ENCODE measurements at regions not wholly inside any gene's neighbourhood (a gene's known extent, or its start where the extent isn't known, plus 50 kb on each side); places are given as distances from the start of the nearest gene placed in this dataset.
"Not testable (repeated sequence)": the region's sequence is repeated elsewhere in the genome, so short reads cannot be mapped to it uniquely, and the experiment has no call there.

DNA sequence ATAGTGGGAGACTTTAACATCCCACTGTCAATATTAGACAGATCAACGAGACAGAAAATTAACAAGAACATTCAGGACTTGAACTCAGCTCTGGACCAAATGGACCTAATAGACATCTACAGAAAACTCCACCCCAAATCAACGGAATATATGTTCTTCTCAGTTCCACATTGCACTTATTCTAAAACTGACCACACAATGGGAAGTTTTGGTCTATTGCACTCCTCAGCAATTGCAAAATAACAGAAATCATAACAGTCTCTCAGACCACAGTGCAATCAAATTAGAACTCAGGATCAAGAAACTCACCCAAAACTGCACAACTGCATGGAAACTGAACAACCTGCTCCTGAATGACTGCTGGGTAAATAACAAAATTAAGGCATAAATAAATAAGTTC, 449.9 kb upstream of the FANCL start:
- ATAC-seq; DNase-seq (ENCODE audit: low spot score): not testable (repeated sequence)

DNA sequence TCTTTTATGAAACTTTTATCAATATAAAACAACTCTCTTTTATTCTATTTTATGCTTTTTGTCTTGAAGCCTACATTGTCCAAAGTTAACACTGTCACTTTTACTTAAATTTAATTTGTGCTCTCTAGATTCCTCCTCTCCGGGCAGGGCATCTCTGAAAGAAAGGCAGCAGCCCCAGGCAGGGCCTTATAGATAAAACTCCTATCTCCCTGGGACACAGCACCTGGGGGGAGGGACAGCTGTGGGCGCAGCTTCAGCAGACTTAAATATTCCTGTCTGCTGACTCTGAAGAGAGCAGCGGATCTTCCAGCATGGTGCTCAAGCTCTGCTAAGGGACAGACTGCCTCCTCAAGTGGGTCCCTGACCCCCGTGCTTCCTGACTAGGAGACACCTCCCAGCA, 447.7 kb upstream of the FANCL start:
- DNase-seq (ENCODE audit: low spot score) = no peak
- no peak for ATAC-seq

DNA sequence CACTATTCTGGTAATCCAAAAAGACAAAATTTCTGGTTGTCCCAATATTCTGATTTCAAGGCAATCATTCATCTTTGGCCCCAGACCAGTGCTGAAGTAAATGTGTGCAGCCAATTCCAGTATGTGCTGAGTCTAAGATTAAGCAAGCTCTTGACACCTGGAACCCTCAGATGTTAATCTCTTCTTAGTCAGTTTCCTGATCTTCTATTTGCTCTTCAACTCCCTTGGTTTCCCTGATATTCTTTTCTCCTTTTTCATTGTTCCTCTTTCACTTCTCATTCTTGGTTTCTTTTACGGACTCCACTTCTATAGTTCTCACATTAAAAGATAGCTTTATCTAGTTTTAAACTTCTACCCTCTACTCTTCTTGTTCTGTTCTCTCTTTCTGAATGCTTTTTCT, 445.7 kb upstream of the FANCL start:
- DNase-seq (ENCODE audit: low spot score) (no peak), ATAC-seq (no peak)

DNA sequence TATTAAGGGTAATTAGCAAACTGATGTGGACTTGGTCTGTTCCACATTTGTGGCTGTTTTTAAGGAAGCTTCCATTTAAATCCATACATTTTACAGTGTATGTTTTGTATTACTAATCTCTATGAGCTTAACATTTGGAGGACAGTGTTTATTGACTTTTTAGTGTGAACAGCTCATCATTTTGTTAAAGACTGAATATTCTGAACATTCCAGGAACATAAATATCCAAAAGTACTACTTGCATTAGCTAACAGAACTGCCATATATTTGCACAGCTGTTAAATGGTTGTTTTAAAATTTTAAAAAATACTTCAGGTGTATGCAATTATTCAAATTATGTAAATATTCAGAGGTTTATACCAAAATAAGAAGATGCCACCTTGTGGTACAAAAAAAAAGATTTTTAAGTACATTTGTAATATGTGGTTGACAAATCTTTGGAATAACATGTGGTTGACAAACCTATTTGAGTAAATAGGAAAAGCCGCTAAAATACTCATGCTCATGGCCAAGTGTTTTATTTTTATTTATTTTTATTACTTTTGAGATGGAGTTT, 439.7 kb upstream of the FANCL start:
- DNase-seq (ENCODE audit: low spot score) = no peak
- no peak for ATAC-seq

DNA sequence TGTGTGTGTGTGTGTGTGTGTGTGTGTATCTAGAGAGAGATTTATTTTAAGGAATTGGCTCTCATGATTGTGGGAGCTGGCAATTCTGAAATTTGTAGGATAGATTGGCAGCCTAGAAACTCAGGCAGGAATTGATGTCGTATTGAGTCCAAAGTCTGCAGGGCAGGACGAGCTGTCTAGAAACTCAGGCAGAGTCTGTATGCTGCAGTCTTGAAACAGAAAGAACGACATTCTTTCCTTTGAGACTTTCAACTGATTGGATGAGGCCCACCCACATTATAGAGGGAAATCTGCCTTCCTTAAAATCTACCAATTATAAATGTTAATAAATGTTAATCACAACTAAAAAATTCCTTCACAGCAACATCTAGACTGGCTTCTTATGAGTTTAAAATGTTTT, 436.6 kb upstream of the FANCL start:
- DNase-seq (ENCODE audit: low spot score) (no peak), ATAC-seq (no peak)

DNA sequence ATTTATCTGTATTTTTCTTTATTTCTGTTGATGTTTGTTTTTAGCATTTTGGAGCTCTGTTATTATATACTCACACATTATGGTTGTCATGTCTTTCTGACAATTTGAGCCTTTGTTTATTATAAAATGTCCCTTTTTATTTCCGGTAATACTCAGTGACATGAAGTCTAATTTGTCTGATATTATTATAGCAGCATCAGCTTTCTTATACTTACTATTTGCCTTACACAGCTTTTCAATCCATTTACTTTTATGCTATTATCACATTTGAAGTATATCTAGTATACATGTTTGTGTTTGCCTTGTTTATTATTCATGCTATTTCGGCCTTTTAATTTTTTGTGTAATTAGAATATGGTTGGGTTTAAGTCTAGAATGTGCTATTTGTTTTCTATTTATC, 430.6 kb upstream of the FANCL start:
- ATAC-seq (no peak), DNase-seq (ENCODE audit: low spot score) (no peak)

DNA sequence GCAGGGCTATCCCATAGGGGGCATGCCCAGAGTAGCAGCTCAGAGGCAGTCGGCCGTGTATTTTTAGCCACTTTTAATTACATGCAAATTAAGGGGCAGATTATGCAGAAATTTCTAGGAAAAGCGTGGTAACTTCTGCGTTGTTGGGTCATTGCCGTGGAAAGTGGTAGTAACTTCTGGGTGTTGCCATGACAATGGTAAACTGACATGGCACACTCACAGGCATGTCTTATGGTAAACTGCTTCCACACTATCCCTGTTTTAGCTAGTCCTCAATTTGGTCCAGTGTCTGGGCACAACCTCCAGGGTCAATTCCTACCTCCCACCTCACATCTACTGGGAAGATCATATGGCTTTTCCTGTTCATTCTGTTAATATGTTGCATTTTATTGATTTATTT, 428.9 kb upstream of the FANCL start:
- ATAC-seq = no peak
- DNase-seq (ENCODE audit: low spot score) = no peak

DNA sequence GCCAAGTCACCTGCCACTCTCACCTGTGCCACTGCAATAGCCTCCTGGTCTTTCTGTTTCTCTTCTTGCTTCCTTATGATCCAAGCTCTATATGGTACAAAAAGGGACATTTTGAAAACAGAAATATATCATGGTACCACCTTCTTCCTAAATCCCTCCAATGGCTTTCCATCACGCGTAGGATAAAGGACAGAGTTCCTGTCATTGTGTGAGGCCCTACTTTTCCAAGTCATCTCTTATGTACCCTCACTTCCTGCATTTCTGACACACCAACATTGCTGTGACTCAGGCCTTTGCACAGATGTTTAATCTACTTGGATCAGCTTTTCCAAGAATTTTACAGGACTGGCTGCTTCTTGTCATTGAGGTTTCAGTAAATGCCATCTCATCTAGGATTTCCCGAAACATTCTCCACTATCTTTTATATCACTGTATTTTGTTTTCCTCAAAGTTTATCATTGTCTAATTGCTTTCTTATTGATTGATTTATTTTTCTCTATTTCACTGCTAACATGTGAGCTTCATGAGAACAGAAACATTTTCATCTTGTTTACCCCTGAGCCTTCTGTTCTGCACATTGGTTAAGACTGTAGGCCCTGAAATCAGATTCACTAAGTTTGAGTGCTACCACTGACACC, 426.1 kb upstream of the FANCL start:
- no peak for DNase-seq (ENCODE audit: low spot score)
- ATAC-seq = no peak

DNA sequence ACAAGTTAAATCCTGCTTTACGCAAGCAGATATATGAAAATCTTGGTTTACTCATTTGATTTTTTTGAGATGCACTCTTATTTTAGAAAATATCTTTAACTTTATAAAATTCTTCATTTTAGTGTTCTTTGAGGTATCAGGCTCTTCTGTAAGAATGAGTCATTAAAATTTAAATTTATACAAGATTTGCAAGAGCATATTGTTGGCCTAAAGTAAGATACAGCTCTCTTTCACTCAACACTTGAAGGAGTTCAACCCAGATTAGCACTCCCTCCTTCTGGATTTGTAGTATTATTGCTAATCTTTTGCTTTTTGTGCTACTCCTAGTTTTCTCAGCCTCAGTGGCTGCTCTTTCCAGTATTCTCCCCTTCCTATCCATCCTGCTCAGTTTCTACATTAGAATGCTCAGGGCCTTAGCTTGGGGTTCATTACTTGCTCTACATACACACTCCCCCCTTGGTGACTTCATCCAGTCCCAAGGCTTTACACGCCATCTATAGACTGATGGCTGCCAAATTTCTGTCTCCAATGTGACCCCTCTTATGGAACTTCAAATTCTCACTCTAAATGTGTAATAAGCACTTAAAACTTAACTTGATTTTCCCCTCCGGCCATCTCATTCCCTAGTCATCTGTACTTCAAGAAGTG, 425.3 kb upstream of the FANCL start:
- ATAC-seq (no peak), DNase-seq (ENCODE audit: low spot score) (no peak)

DNA sequence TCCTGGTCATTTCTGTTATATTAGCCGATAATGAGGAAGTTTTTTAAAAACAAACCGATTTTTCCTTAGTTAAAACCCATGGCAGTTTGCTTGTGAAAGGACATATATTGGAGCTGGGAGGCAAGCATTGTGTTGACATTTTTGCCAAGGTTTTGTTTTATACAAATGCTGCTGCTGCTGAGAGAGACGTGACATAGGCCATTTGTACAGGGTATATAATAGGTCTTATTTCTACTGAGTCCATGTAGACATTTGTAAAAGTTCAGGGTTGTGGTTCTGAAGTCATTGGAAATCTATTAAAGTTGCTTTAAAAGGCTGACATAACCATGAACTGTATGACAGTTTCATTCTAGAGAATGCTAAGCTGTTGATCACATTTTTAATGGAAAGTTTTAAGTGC, 424.0 kb upstream of the FANCL start:
- ATAC-seq = no peak

DNA sequence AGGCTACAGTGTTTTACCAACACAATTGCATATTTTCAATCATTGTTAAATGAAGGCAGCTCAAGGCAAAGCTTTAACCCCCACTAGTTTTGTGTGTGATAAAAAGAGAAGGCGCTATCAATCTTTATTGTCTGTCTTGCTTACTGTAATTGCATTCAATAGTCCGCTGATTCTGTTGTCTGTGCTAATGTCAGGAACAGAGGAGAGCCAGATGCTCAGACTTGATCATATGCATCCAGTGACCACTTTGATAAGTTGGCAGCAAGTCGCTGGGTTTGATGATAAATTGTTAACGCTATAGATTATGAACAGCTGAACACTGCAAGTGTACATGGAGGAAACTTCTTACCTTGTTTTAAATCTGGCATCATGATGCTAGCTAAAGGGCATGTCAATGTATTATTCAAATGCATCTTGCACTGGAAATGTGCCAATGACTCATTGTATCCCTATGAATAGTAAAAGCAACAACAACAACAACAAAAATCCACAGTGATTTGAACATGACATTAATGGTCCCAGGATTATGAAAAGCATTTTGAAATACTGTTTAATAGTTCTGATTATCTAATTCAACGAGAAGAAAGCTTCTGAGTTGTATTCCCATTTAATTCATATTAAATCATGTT, 423.5 kb upstream of the FANCL start:
- DNase-seq (ENCODE audit: low spot score) (no peak), ATAC-seq (no peak)

More for the DNA sequence above, 424.0 kb upstream of the FANCL start:
- no peak for DNase-seq (ENCODE audit: low spot score)

DNA sequence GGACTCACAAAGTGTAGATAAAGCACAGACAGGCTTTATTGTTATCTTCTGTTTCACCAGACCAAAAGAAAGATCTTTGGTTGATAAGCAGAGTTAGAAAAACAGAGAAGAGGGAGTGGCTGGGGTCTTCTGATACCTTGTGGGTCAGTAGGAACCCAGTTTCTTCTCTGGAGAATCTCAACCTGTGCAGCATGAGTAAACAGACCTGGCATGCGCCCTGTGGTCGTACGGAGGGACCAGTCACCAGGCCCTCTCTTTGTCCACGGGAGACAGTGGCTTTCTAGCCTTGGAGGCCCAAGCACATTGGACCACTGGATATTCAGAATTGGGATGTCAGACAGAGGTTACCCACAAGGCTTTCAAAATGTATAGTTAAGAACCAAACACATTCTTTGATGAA, 418.9 kb upstream of the FANCL start:
- DNase-seq (ENCODE audit: low spot score) = no peak
- ATAC-seq = no peak

DNA sequence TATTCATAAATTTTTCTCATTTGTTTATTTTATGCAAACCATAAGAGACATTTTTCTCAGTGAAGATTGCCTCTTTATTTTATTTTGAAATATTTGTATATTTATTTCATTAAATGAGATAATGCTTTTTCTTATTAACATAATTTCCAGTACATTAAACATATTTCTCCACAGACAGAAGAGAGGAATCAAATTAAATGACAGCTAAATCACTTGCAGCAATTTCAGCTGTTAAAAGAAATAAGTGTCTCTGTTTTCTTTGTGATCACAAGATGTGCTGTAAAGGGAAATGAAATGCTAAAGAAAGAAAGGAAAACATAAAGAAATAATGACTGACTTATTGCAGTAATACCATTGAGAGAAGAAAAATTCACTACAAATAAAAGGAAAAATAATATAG, 414.0 kb upstream of the FANCL start:
- DNase-seq (ENCODE audit: low spot score) (no peak), ATAC-seq (no peak)

DNA sequence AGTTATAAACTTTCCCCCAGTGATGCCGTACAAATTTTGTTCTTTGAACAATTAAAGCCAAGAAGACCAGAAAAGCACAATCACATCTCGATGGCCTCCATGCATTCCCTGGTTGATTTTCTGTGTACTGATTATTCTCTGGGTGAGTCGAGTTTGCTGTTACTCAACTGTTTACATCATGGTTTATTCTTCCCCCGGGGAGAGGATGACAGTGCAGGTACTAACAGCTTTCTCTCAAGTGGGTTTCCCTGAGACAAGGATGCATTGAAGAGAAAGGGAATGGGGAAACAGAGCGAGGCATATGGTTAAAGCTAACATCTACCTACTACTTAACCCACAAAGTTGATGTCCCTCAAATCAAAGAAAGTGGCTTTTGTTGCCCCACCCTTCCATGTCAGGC, 410.8 kb upstream of the FANCL start:
- DNase-seq (ENCODE audit: low spot score) = no peak
- ATAC-seq = no peak

DNA sequence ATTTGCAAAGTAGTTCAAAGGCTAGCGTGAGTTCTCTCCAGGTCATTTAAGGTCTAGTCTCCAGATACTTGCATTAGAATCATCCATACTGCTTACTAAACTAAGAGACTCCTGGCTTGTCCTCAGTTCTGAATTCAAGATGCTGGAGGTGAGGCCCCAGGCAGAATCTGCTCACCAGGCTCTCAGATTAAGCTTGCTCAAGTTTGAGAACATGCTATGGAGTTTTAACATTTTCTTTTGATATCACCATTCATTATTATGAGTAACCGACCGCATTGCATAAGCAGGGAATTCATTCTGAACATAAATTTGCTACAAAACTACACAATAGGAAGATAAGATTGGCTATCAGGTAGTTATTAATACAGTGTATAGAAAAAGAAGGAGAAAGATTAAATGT, 409.7 kb upstream of the FANCL start:
- DNase-seq (ENCODE audit: low spot score) = no peak

DNA sequence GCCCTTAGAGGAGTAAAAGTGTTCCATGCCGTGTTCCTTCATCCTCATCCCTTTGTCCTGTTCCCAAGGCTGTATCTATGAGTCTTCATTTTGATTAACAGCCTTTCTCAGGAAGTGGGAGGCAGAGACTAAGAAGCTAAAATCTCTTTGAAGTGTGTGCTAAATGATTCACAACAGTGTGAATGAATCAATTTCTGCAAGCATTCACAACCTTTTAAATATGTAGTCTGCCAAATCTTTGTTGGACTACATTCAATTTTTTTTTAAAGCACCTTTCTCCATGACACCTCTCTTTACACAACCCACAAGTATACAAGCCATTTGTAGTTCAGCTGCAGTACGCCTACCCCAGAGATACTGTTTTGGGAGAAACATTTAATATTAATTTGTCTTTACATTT, 408.6 kb upstream of the FANCL start:
- DNase-seq (ENCODE audit: low spot score) = no peak

More for the DNA sequence above, 409.7 kb upstream of the FANCL start:
- no peak for ATAC-seq

DNA sequence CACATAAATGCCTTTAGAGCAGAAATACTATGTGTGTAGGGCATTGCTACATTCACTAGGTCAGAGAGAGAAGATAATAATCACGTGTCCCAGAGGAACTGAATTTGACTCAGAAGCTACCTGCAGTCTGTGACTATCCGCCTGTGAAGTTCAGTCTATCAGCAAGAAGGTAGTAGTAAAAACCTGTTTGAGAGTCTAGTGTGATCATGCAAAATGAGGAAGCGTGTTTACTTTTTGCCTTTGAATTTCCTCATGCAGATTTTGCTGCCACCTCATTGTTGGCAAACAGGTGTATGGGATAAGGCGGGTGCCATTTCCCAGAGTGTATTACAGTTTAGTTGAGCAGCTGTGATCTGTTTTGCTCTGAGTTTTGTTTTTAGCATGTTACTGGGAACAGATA, 403.9 kb upstream of the FANCL start:
- DNase-seq (ENCODE audit: low spot score) = no peak
- ATAC-seq = no peak

More for the DNA sequence above, 408.6 kb upstream of the FANCL start:
- no peak for ATAC-seq

DNA sequence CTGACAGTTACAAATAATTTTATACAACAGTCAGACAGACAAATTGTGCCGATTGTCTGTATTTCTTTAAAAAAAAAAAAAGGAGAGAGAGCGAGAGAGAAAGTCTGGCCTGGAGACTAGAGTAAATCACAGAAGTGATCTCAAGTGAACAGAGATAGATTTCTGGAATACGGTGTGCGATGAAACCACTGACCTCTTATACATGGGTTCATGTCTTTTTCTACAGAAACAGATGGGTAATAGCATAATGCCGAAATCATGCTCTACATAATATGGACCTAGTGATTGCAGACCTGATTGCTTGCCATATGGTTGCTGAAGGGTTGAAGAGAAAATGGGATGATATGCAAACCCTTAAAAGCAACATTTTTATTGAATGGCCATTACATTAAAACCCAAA, 403.3 kb upstream of the FANCL start:
- no peak for DNase-seq (ENCODE audit: low spot score)

DNA sequence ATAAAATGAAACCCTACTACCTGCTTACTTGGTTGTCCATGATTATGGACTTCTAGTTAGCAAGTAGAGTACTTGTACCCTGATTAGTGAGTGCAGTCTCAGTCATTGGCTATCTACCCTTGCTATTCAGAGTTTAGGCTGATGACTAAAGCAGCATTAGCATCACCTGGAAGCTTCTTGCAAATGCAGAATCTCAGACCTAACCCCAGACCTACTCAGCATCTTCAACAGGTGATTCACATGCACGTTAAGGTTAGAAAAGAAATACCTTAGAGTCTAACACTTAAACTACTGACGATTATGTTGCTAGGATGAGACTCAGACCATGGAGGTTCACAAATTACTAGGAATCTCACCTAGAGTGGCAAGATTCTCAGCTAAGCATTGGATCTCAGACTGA, 399.9 kb upstream of the FANCL start:
- no peak for DNase-seq (ENCODE audit: low spot score)
- no peak for ATAC-seq

More for the DNA sequence above, 403.3 kb upstream of the FANCL start:
- no peak for ATAC-seq

DNA sequence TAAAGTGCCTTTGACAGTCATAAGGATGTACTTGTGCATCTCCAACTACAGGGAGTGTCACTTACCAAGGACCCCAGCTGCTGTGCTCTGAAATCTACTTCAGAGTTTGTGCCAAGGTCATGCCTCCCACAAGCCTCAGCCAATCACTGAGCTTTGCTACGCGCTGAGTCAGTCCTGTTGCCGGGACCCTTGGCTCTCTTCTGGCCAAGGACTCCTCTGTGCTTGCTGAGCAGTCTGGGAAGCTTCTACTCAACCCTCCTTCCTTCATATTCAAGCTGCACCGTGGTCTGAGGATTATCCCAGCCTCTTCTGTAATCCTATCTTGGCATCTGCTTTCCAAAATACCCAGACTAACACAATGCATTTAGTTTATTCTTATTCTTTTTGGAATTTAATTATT, 398.9 kb upstream of the FANCL start:
- DNase-seq (ENCODE audit: low spot score) (no peak), ATAC-seq (no peak)

DNA sequence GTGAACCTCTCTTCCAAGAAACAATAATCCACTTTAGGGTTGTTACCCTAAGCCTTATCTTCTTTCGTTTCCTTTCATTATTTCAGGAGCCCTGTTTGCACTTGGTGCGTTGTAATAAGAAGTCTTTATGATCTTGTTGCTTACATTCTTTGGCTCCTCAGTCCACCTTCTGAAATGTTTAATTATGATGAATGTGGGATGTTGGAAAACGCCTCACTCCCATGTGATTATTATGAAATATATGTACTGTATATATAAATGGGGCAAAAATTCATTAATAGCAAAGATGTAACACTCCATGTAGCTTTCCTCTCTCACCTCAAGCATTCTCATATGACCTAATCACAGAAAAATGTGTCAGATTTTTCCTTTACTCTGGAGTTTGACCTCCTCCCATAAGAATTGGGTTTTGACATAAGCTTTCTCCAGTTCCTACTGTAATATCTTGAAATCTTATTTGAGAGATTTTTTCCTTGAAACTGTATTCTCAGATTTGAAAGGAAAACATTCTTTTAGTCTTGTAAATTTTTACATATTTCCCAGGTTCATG, 397.2 kb upstream of the FANCL start:
- DNase-seq (ENCODE audit: low spot score) = no peak
- ATAC-seq = no peak

DNA sequence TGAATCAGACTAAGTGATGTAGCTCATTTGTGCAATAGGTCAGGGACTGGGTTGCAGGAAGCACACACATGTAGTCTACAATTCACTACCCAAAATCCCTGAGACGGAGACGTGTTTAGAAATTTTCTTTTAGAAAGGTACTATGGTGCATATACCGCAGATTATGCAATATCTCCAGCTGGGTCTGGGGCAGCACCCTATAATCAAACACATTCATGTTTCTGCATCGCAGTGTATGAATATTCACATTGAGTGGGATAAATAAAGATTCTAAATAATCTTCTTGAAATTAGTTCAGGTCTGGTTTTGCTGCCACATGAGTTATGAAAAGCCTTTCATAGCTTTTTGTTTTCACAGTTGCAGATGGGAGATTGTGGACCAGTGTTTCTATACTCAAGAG, 395.7 kb upstream of the FANCL start:
- DNase-seq (ENCODE audit: low spot score) = no peak
- ATAC-seq = no peak

All from left lobe of liver (tissue), 2 donors.